ENCODE measurements at regions not wholly inside any gene's neighbourhood (a gene's known extent, or its start where the extent isn't known, plus 50 kb on each side); places are given as distances from the start of the nearest gene placed in this dataset.

- DNase-seq (ENCODE audit: low read depth) = peak; percentile 70
These were observed 491.8 kb downstream of the ETS1 start for GRCh38 chr11:128095466-128095981.

GRCh38 chr11:128093689-128094088 lies 493.7 kb downstream of the ETS1 start:
- no peak for DNase-seq (ENCODE audit: low read depth)

GRCh38 chr11:128089962-128090361 lies 497.4 kb downstream of the ETS1 start:
- DNase-seq (ENCODE audit: low read depth) = no peak

- no peak for DNase-seq (ENCODE audit: low read depth)
These were observed 500.6 kb downstream of the ETS1 start for GRCh38 chr11:128086794-128087193.

GRCh38 chr11:128085276-128085675 lies 502.1 kb downstream of the ETS1 start:
- DNase-seq (ENCODE audit: low read depth) = no peak

- DNase-seq (ENCODE audit: low read depth) = no peak
These were observed 504.8 kb downstream of the ETS1 start for GRCh38 chr11:128082574-128082973.

- DNase-seq (ENCODE audit: low read depth) = no peak
These were observed 517.7 kb downstream of the ETS1 start for GRCh38 chr11:128069665-128070064.

GRCh38 chr11:128067780-128068179 lies 519.6 kb downstream of the ETS1 start:
- no peak for DNase-seq (ENCODE audit: low read depth)

- DNase-seq (ENCODE audit: low read depth) = no peak
These were observed 521.0 kb downstream of the ETS1 start for GRCh38 chr11:128066399-128066798.

- no peak for DNase-seq (ENCODE audit: low read depth)
These were observed 526.0 kb downstream of the ETS1 start for GRCh38 chr11:128061281-128061871.

- DNase-seq (ENCODE audit: low read depth) = no peak
These were observed 528.7 kb downstream of the ETS1 start for GRCh38 chr11:128058580-128059208.

GRCh38 chr11:128057786-128058395 lies 529.5 kb downstream of the ETS1 start:
- no peak for DNase-seq (ENCODE audit: low read depth)

- DNase-seq (ENCODE audit: low read depth) = no peak
These were observed 531.7 kb downstream of the ETS1 start for GRCh38 chr11:128055576-128056217.

GRCh38 chr11:128053981-128054931 lies 533.1 kb downstream of the ETS1 start:
- peak; percentile 3 for DNase-seq (ENCODE audit: low read depth)

- peak; percentile 88 for DNase-seq (ENCODE audit: low read depth)
These were observed 534.3 kb downstream of the ETS1 start for GRCh38 chr11:128052912-128053641.

- no peak for DNase-seq (ENCODE audit: low read depth)
These were observed 539.2 kb downstream of the ETS1 start for GRCh38 chr11:128048121-128048520.

- no peak for DNase-seq (ENCODE audit: low read depth)
These were observed 540.3 kb downstream of the ETS1 start for GRCh38 chr11:128047026-128047425.

GRCh38 chr11:128046213-128046612 lies 541.1 kb downstream of the ETS1 start:
- DNase-seq (ENCODE audit: low read depth) = no peak

- no peak for DNase-seq (ENCODE audit: low read depth)
These were observed 542.1 kb downstream of the ETS1 start for GRCh38 chr11:128045094-128045725.

GRCh38 chr11:128042290-128042751 lies 545.0 kb downstream of the ETS1 start:
- no peak for DNase-seq (ENCODE audit: low read depth)

Measured in HS-5 (cell line).